Esophagus muscularis mucosa (tissue), 4 donors: ENCODE measurements at regions not wholly inside any gene's neighbourhood (a gene's known extent, or its start where the extent isn't known, plus 50 kb on each side); places are given as distances from the start of the nearest gene placed in this dataset.
A peak's percentile ranks its signal among the peaks of the same experiment; 100 is the strongest.

Source experiments
- DNase-seq: peaks from one replicate; pipeline ENCODE4 v3.0.0-alpha.2; 2017; ENCODE audit errors: extremely low spot score
- H3K27ac ChIP-seq, 4 donors: fragments of 200-600 bp; sonication (generic); replicated peaks in 1 of 4; 1 replicate in 3 of 4; 2 replicates in 1 of 4; pipeline ENCODE4 v1.5.1; 2016 to 2019; ENCODE audit warnings: mild to moderate bottlenecking in 1 of 4
- H3K27me3 ChIP-seq, 4 donors: fragments of 200-600 bp; sonication (generic); one replicate each; pipeline versions ENCODE4 v1.5.1 to v1.6.0; 2016 to 2019
- H3K36me3 ChIP-seq, 4 donors: fragments of 200-600 bp; sonication (generic); one replicate each; pipeline ENCODE4 v1.5.1; 2016 to 2019
- H3K4me1 ChIP-seq, 4 donors: fragments of 200-600 bp; sonication (generic); one replicate each; pipeline ENCODE4 v1.5.1; 2016 to 2019
- H3K4me3 ChIP-seq, 4 donors: fragments of 200-600 bp; sonication (generic); 1 replicate in 2 of 4; 2 replicates in 2 of 4; pipeline ENCODE4 v1.5.1; 2016 to 2019; ENCODE audit warnings: mild to moderate bottlenecking in 4 of 4, moderate library complexity in 1 of 4
- H3K9me3 ChIP-seq, 4 donors: fragments of 200-600 bp; sonication (generic); 1 replicate in 3 of 4; 2 replicates in 1 of 4; pipeline ENCODE4 v1.5.1; 2016 to 2019
- EP300 ChIP-seq: sonication (generic); formaldehyde crosslinking; IDR thresholded peaks from one replicate; pipeline ENCODE4 v1.6.1; 2017; ENCODE audit warnings: antibody characterized with exemption
- POLR2A ChIP-seq: fragments of 450-650 bp; IDR thresholded peaks from one replicate; pipeline ENCODE4 v1.6.1; 2017; ENCODE audit warnings: antibody characterized with exemption, moderate library complexity, mild to moderate bottlenecking, low read depth
- POLR2AphosphoS5 ChIP-seq, 2 donors: sonication (generic); formaldehyde crosslinking; IDR thresholded peaks; one replicate each; pipeline ENCODE4 v1.6.1; 2017; ENCODE audit warnings: antibody characterized with exemption in 2 of 2
- WGBS: methylation state at CpG from one replicate; pipeline ENCODE4 v1.1.5; 2018; 5-methylcytosine and 5-hydroxymethylcytosine counted together
- intact Hi-C: fragments of 100-400 bp; cut with DNase I; formaldehyde crosslinking; loops from one replicate; pipeline ENCODE4 v1.15.1; 2023
- TF ChIP-seq, protein P1 (sequence below), 3 experiments: fragments of 200-600 bp in 2 of 3; fragments of 450-650 bp in 1 of 3; sonication (generic) in 2 of 3; IDR thresholded peaks; one replicate each; pipeline ENCODE4 v1.5.1; 2017 to 2019; ENCODE audit warnings: antibody characterized with exemption in 3 of 3, mild to moderate bottlenecking in 2 of 3, moderate library complexity in 1 of 3

- intact Hi-C loops: no loop called here
- 80% methylated on average over 5 of the region's 6 CpGs for WGBS
Measured at GRCh38 chr20:23255716-23256385, 94.7 kb upstream of the NXT1 start.

GRCh38 chr20:23255106-23255505 lies 95.5 kb upstream of the NXT1 start:
- H3K9me3 ChIP-seq: no peaks in the 10 kb centered on the region
- intact Hi-C loops: no loop called here
- no peak for TF ChIP-seq EP300
- no peak for TF ChIP-seq POLR2A
- TF ChIP-seq POLR2AphosphoS5 (IDR thresholded peaks at IDR 0.05): no peak
- TF ChIP-seq, protein P1, sequence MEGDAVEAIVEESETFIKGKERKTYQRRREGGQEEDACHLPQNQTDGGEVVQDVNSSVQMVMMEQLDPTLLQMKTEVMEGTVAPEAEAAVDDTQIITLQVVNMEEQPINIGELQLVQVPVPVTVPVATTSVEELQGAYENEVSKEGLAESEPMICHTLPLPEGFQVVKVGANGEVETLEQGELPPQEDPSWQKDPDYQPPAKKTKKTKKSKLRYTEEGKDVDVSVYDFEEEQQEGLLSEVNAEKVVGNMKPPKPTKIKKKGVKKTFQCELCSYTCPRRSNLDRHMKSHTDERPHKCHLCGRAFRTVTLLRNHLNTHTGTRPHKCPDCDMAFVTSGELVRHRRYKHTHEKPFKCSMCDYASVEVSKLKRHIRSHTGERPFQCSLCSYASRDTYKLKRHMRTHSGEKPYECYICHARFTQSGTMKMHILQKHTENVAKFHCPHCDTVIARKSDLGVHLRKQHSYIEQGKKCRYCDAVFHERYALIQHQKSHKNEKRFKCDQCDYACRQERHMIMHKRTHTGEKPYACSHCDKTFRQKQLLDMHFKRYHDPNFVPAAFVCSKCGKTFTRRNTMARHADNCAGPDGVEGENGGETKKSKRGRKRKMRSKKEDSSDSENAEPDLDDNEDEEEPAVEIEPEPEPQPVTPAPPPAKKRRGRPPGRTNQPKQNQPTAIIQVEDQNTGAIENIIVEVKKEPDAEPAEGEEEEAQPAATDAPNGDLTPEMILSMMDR (IDR thresholded peaks at IDR 0.05): no peak
- H3K4me3 ChIP-seq: no peak overlapping the region
- no peaks in the 10 kb centered on the region for H3K36me3 ChIP-seq
- peaks cover 0 to 34% (median 0%) of the 10 kb centered on the region in 4 donors for H3K27me3 ChIP-seq
- peaks cover 15 to 26% (median 21%) of the 10 kb centered on the region in 4 donors for H3K4me1 ChIP-seq
- H3K27ac ChIP-seq: no peak overlapping the region
- peak; percentile 72 for DNase-seq
- 85% methylated on average over 6 of the region's 6 CpGs for WGBS

More at GRCh38 chr20:23255716-23256385, 94.7 kb upstream of the NXT1 start:
- Histone ChIP-seq H3K4me3 (no peak overlapping the region), H3K36me3 (no peaks in the 10 kb centered on the region), H3K9me3 (no peaks in the 10 kb centered on the region), H3K27ac (no peak overlapping the region), H3K27me3 (peaks cover 0 to 29% (median 0%) of the 10 kb centered on the region in 4 donors), H3K4me1 (peaks cover 15 to 26% (median 21%) of the 10 kb centered on the region in 4 donors)
- TF ChIP-seq, protein P1 (IDR thresholded peaks at IDR 0.05): no peak
- DNase-seq: peak; percentile 80

DNA sequence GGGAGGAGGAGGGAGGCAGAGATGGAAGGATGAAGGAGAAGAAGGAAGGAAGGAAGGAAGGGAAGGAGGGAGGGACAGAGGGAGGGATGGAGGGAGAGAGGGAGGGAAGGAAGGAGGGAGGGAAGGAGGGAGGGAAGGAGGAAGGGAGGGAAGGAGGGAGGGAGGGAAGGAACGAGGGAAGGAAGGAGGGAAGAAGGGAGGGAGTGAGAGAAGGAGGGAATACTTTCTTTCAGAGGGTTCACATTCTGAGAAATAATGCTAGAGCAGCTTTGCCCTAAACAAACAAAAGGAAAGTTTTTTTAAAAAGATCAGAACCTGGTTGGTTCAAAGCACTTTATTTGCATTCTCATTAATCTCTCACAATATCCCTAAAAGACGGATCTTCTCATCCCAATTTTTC lies 96.1 kb upstream of the NXT1 start:
- Histone ChIP-seq H3K27ac (no peak overlapping the region), H3K4me3 (no peak overlapping the region), H3K9me3 (no peaks in the 10 kb centered on the region), H3K27me3 (peaks cover 0 to 34% (median 0%) of the 10 kb centered on the region in 4 donors), H3K4me1 (peaks cover 15 to 26% (median 21%) of the 10 kb centered on the region in 4 donors), H3K36me3 (no peaks in the 10 kb centered on the region)
- intact Hi-C loops: loop anchor here (5.0 kb wide), 1 partner anchor 562 kb away; no protein-coding TSS in a partner anchor
- TF ChIP-seq EP300: no peak
- no peak for TF ChIP-seq POLR2AphosphoS5 (IDR thresholded peaks at IDR 0.05)
- DNase-seq: no peak
- 65% methylated on average over 2 of the region's 2 CpGs for WGBS

- H3K36me3 ChIP-seq: no peaks in the 10 kb centered on the region
- DNase-seq: peak; percentile 74
Measured at GRCh38 chr20:23254034-23254433, 96.6 kb upstream of the NXT1 start.

DNA sequence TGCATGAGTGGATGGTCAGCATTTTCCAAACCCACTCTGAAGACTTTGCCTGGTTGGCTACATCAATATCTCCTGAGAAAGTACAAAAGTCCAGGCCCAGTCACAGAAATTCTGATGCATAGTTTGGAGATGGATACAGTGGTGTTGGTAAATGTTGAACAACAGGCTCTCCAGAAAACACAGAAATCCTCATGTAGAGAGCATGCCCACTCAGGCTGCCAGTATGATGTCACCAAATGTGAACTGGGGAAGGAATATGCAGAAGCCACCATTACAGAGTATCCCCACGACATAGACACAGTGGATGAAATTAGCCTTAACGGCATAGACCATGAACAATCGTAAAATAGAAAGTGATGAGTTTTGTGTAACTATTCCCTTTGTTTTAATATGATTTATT lies 97.1 kb upstream of the NXT1 start:
- WGBS: 85% methylated on average over 3 of the region's 3 CpGs
- intact Hi-C loops: loop anchor here (5.0 kb wide), 1 partner anchor 561 kb away; no protein-coding TSS in a partner anchor

More at GRCh38 chr20:23254034-23254433, 96.6 kb upstream of the NXT1 start:
- Histone ChIP-seq H3K27ac (no peak overlapping the region), H3K9me3 (no peaks in the 10 kb centered on the region), H3K27me3 (peaks cover 0 to 34% (median 0%) of the 10 kb centered on the region in 4 donors), H3K4me3 (no peak overlapping the region), H3K4me1 (peaks cover 14 to 26% (median 21%) of the 10 kb centered on the region in 4 donors)
- WGBS: 79% methylated on average over 5 of the region's 5 CpGs
- no peak for TF ChIP-seq POLR2AphosphoS5 (IDR thresholded peaks at IDR 0.05)
- TF ChIP-seq POLR2A: no peak
- TF ChIP-seq, protein P1 (IDR thresholded peaks at IDR 0.05): no peak
- intact Hi-C loops: loop anchor here (5.0 kb wide), 1 partner anchor 562 kb away; no protein-coding TSS in a partner anchor

More for the DNA sequence above, 97.1 kb upstream of the NXT1 start:
- Histone ChIP-seq H3K9me3 (no peaks in the 10 kb centered on the region), H3K4me3 (no peak overlapping the region), H3K4me1 (peaks cover 10 to 26% (median 20%) of the 10 kb centered on the region in 4 donors), H3K36me3 (no peaks in the 10 kb centered on the region), H3K27ac (no peak overlapping the region), H3K27me3 (peaks cover 0 to 34% (median 0%) of the 10 kb centered on the region in 4 donors)
- TF ChIP-seq, protein P1 (IDR thresholded peaks at IDR 0.05): no peak
- TF ChIP-seq EP300 (no peak), POLR2AphosphoS5 (IDR thresholded peaks at IDR 0.05) (no peak), POLR2A (no peak)
- peak; percentile 24 for DNase-seq
